ENCODE measurements at regions not wholly inside any gene's neighbourhood (a gene's known extent, or its start where the extent isn't known, plus 50 kb on each side); places are given as distances from the start of the nearest gene placed in this dataset.
A peak's percentile ranks its signal among the peaks of the same experiment; 100 is the strongest.
"Not testable (repeated sequence)": the region's sequence is repeated elsewhere in the genome, so short reads cannot be mapped to it uniquely, and the experiment has no call there.

GRCh38 chr7:96558530-96558929 is 151.1 kb downstream of the SEM1 start:
- ATAC-seq = no peak

- ATAC-seq = no peak
Observed at GRCh38 chr7:96558093-96558492, 151.6 kb downstream of the SEM1 start.

- not testable (repeated sequence) for ATAC-seq
Observed at GRCh38 chr7:96557598-96557997, 152.0 kb downstream of the SEM1 start.

- ATAC-seq = no peak
Observed at GRCh38 chr7:96548664-96549063, 161.0 kb downstream of the SEM1 start.

GRCh38 chr7:96547371-96547811 is 162.3 kb downstream of the SEM1 start:
- ATAC-seq = no peak

- ATAC-seq = no peak
Observed at GRCh38 chr7:96546426-96546825, 163.2 kb downstream of the SEM1 start.

GRCh38 chr7:96539471-96539870 is 170.2 kb downstream of the SEM1 start:
- ATAC-seq = no peak

GRCh38 chr7:96538632-96539031 is 171.0 kb downstream of the SEM1 start:
- no peak for ATAC-seq

- no peak for ATAC-seq
Observed at GRCh38 chr7:96534221-96534620, 175.4 kb downstream of the SEM1 start.

- no peak for ATAC-seq
Observed at GRCh38 chr7:96532428-96532935, 177.2 kb downstream of the SEM1 start.

GRCh38 chr7:96531331-96531730 is 178.3 kb downstream of the SEM1 start:
- ATAC-seq = no peak

GRCh38 chr7:96530786-96531185 is 178.9 kb downstream of the SEM1 start:
- no peak for ATAC-seq

GRCh38 chr7:96527133-96527827 is 182.4 kb downstream of the SEM1 start:
- no peak for ATAC-seq

GRCh38 chr7:96526496-96526895 is 183.2 kb downstream of the SEM1 start:
- no peak for ATAC-seq

GRCh38 chr7:96521068-96521894 is 188.4 kb downstream of the SEM1 start:
- ATAC-seq = no peak

GRCh38 chr7:96508371-96508770 is 186.5 kb upstream of the SLC25A13 start:
- no peak for ATAC-seq

- ATAC-seq = no peak
Observed at GRCh38 chr7:96503597-96503996, 181.7 kb upstream of the SLC25A13 start.

GRCh38 chr7:96501318-96501717 is 179.4 kb upstream of the SLC25A13 start:
- ATAC-seq = no peak

- no peak for ATAC-seq
Observed at GRCh38 chr7:96499532-96499931, 177.6 kb upstream of the SLC25A13 start.

GRCh38 chr7:96497567-96497966 is 175.7 kb upstream of the SLC25A13 start:
- no peak for ATAC-seq

GRCh38 chr7:96495751-96496216 is 173.9 kb upstream of the SLC25A13 start:
- peak; percentile 51 to 63 for ATAC-seq

- no peak for ATAC-seq
Observed at GRCh38 chr7:96486681-96487080, 164.8 kb upstream of the SLC25A13 start.

- ATAC-seq = no peak
Observed at GRCh38 chr7:96484845-96485244, 162.9 kb upstream of the SLC25A13 start.

GRCh38 chr7:96484091-96484490 is 162.2 kb upstream of the SLC25A13 start:
- ATAC-seq = no peak

Data from activated CD4-positive, CD25-positive, alpha-beta regulatory T cell treated with anti-CD3 and anti-CD28 coated beads, Interleukin-2, amount 50 U/mL, for 24 hours (primary cell).